ENCODE measurements at regions not wholly inside any gene's neighbourhood (a gene's known extent, or its start where the extent isn't known, plus 50 kb on each side); places are given as distances from the start of the nearest gene placed in this dataset.

- no peak for TF ChIP-seq POU6F1 (CRISPR knock-in tag; IDR thresholded peaks at IDR 0.05; ENCODE audit: borderline replicate concordance, low read depth)
- TF ChIP-seq CSDC2 (CRISPR knock-in tag; IDR thresholded peaks at IDR 0.05): no peak
- TF ChIP-seq ISL1 (CRISPR knock-in tag; IDR thresholded peaks at IDR 0.05): no peak
- TF ChIP-seq PATZ1 (CRISPR knock-in tag; IDR thresholded peaks at IDR 0.05; ENCODE audit: borderline replicate concordance): no peak
These were observed 154.9 kb upstream of the TRPC4 start (continued) for GRCh38 chr13:38024431-38024830.

- TF ChIP-seq GLIS3 (CRISPR knock-in tag; IDR thresholded peaks at IDR 0.05) (no peak), PATZ1 (CRISPR knock-in tag; IDR thresholded peaks at IDR 0.05; ENCODE audit: borderline replicate concordance) (no peak), TOX (CRISPR knock-in tag; IDR thresholded peaks at IDR 0.05; ENCODE audit: borderline replicate concordance) (no peak), SNAI2 (CRISPR knock-in tag; IDR thresholded peaks at IDR 0.05) (no peak), ARNTL (CRISPR knock-in tag; IDR thresholded peaks at IDR 0.05; ENCODE audit: borderline replicate concordance, low read depth) (no peak), ISL1 (CRISPR knock-in tag; IDR thresholded peaks at IDR 0.05) (no peak)
These were observed 147.7 kb upstream of the TRPC4 start for GRCh38 chr13:38017320-38017719.

GRCh38 chr13:38013676-38014075 lies 144.1 kb upstream of the TRPC4 start:
- TF ChIP-seq SNAI2 (CRISPR knock-in tag; IDR thresholded peaks at IDR 0.05) (no peak), PATZ1 (CRISPR knock-in tag; IDR thresholded peaks at IDR 0.05; ENCODE audit: borderline replicate concordance) (no peak), CSDC2 (CRISPR knock-in tag; IDR thresholded peaks at IDR 0.05) (no peak), TCF4 (CRISPR knock-in tag; IDR thresholded peaks at IDR 0.05; ENCODE audit: borderline replicate concordance) (no peak), RARB (CRISPR knock-in tag; IDR thresholded peaks at IDR 0.05) (no peak), ZNF70 (CRISPR knock-in tag; IDR thresholded peaks at IDR 0.05) (no peak), ZC3H10 (CRISPR knock-in tag; IDR thresholded peaks at IDR 0.05) (no peak)
- no peak for ATAC-seq

More at GRCh38 chr13:38017320-38017719, 147.7 kb upstream of the TRPC4 start:
- no peak for ATAC-seq

- no peak for ATAC-seq
- TF ChIP-seq GLIS3 (CRISPR knock-in tag; IDR thresholded peaks at IDR 0.05) (no peak), PPARA (CRISPR knock-in tag; IDR thresholded peaks at IDR 0.05; ENCODE audit: borderline replicate concordance) (no peak), ZFP3 (CRISPR knock-in tag; IDR thresholded peaks at IDR 0.05) (no peak), ZNF70 (CRISPR knock-in tag; IDR thresholded peaks at IDR 0.05) (no peak), ZNF8 (CRISPR knock-in tag; IDR thresholded peaks at IDR 0.05) (no peak), SNAI2 (CRISPR knock-in tag; IDR thresholded peaks at IDR 0.05) (no peak), ARNTL (CRISPR knock-in tag; IDR thresholded peaks at IDR 0.05; ENCODE audit: borderline replicate concordance, low read depth) (no peak), POU6F1 (CRISPR knock-in tag; IDR thresholded peaks at IDR 0.05; ENCODE audit: borderline replicate concordance, low read depth) (no peak), ISL1 (CRISPR knock-in tag; IDR thresholded peaks at IDR 0.05) (no peak), ZFP30 (CRISPR knock-in tag; IDR thresholded peaks at IDR 0.05) (no peak), TOX (CRISPR knock-in tag; IDR thresholded peaks at IDR 0.05; ENCODE audit: borderline replicate concordance) (no peak)
These were observed 142.5 kb upstream of the TRPC4 start for GRCh38 chr13:38012096-38012495.

GRCh38 chr13:38008636-38009035 lies 139.1 kb upstream of the TRPC4 start:
- no peak for ATAC-seq
- TF ChIP-seq ZNF70 (CRISPR knock-in tag; IDR thresholded peaks at IDR 0.05) (no peak), POU6F1 (CRISPR knock-in tag; IDR thresholded peaks at IDR 0.05; ENCODE audit: borderline replicate concordance, low read depth) (no peak), ZNF565 (CRISPR knock-in tag; conservative IDR thresholded peaks at IDR 0.05; ENCODE audit: low read depth) (no peak), BACH2 (CRISPR knock-in tag; IDR thresholded peaks at IDR 0.05; ENCODE audit: borderline replicate concordance) (no peak), ZC3H10 (CRISPR knock-in tag; IDR thresholded peaks at IDR 0.05) (no peak), ZFP3 (CRISPR knock-in tag; IDR thresholded peaks at IDR 0.05) (no peak), ZFP30 (CRISPR knock-in tag; IDR thresholded peaks at IDR 0.05) (no peak), CSRNP3 (CRISPR knock-in tag; IDR thresholded peaks at IDR 0.05) (no peak), ISL1 (CRISPR knock-in tag; IDR thresholded peaks at IDR 0.05) (no peak), PPARA (CRISPR knock-in tag; IDR thresholded peaks at IDR 0.05; ENCODE audit: borderline replicate concordance) (no peak)
